Endothelial cell of umbilical vein (primary cell): ENCODE measurements at regions not wholly inside any gene's neighbourhood (a gene's known extent, or its start where the extent isn't known, plus 50 kb on each side); places are given as distances from the start of the nearest gene placed in this dataset.

Experiments
- BruUV-seq: library from RNA; stranded (reverse); fragments of 400-500 nt; replicated peaks from 2 replicates; lab custom pipeline; 2021; lab: Mats Ljungman, UMichigan
- CTCF ChIA-PET: fragments of 300-600, 350-600 bp; sonication (Branson Sonifier 250); formaldehyde crosslinking; loops from one replicate; lab custom pipeline; 2021; ENCODE audit warnings: antibody characterized with exemption, inconsistent platforms; lab: Charles Lee
- POLR2A ChIA-PET: fragments of 300-600, 350-600 bp; sonication (Branson Sonifier 250); formaldehyde crosslinking; loops from one replicate; lab custom pipeline; 2021; ENCODE audit warnings: antibody characterized with exemption, inconsistent platforms; lab: Charles Lee
- DNase-seq: peaks from one replicate; pipeline ENCODE4 v3.0.0-alpha.2; 2011; ENCODE audit warnings: low read depth, low spot score
- FAIRE-seq: peaks from 2 replicates; lab custom pipeline; 2011; peaks lifted over from hg19 to GRCh38; lab: Jason Lieb, UNC
- H2AFZ ChIP-seq: 2 replicates; pipeline ENCODE4 v1.6.0; 2012; ENCODE audit warnings: low read depth, low read length, control low read depth, inconsistent platforms
- H3K27ac ChIP-seq: 2 replicates; pipeline ENCODE4 v1.5.1; 2011; ENCODE audit warnings: low read depth, mild to moderate bottlenecking, control low read depth, low read length, moderate library complexity; ENCODE audit not compliant: insufficient read depth
- H3K27me3 ChIP-seq, 2 experiments: 2 replicates each; pipeline versions ENCODE4 v1.6.0 to v1.6.1; 2011; ENCODE audit warnings: low read length in 2 of 2, mixed read lengths in 1 of 2; ENCODE audit not compliant: control insufficient read depth in 2 of 2, insufficient read depth in 2 of 2
- H3K36me3 ChIP-seq, 2 experiments: 2 replicates in 1 of 2; 3 replicates in 1 of 2; pipeline ENCODE4 v1.5.1; 2011; ENCODE audit warnings: low read length in 2 of 2, mild to moderate bottlenecking in 1 of 2, moderate library complexity in 1 of 2; ENCODE audit not compliant: control insufficient read depth in 2 of 2, insufficient read depth in 2 of 2; ENCODE audit errors: extremely low read depth in 1 of 2
- H3K4me1 ChIP-seq: 3 replicates; pipeline ENCODE4 v1.5.1; 2011; ENCODE audit warnings: mild to moderate bottlenecking, low read length; ENCODE audit not compliant: control insufficient read depth, insufficient read depth; ENCODE audit errors: extremely low read depth
- H3K4me2 ChIP-seq: 2 replicates; pipeline ENCODE4 v1.6.1; 2011; ENCODE audit warnings: low read length, control low read depth, mixed read lengths; ENCODE audit not compliant: insufficient read depth
- H3K4me3 ChIP-seq, 3 experiments: fragments of 200-600 bp in 1 of 3; sonication (generic), shearing (Covaris generic) in 1 of 3; replicated peaks in 1 of 3; 2 replicates each; pipeline ENCODE4 v1.5.1; 2011 to 2016; ENCODE audit warnings: control low read depth in 3 of 3, low read length in 3 of 3, mild to moderate bottlenecking in 2 of 3, inconsistent platforms in 1 of 3, low read depth in 1 of 3, moderate library complexity in 1 of 3; ENCODE audit not compliant: insufficient read depth in 1 of 3
- H3K79me2 ChIP-seq: 2 replicates; pipeline ENCODE4 v1.6.0; 2012; ENCODE audit warnings: low read length, inconsistent platforms; ENCODE audit not compliant: control insufficient read depth, insufficient read depth
- H3K9ac ChIP-seq: replicated peaks from 2 replicates; pipeline ENCODE3; 2011; ENCODE audit warnings: low read length, control low read depth; ENCODE audit not compliant: insufficient read depth; ENCODE audit errors: extremely low read depth
- H3K9me1 ChIP-seq: replicated peaks from 3 replicates; pipeline ENCODE4 v1.6.0; 2011; ENCODE audit warnings: mild to moderate bottlenecking, low read length; ENCODE audit not compliant: control insufficient read depth, insufficient read depth; ENCODE audit errors: extremely low read depth
- H3K9me3 ChIP-seq: replicated peaks from 2 replicates; pipeline ENCODE4 v1.5.1; 2012; ENCODE audit warnings: low read length, inconsistent platforms; ENCODE audit not compliant: control insufficient read depth, insufficient read depth
- H4K20me1 ChIP-seq: replicated peaks from 2 replicates; pipeline ENCODE3; 2011; ENCODE audit warnings: mild to moderate bottlenecking, low read length; ENCODE audit not compliant: control insufficient read depth, insufficient read depth; ENCODE audit errors: extremely low read depth
- CTCF ChIP-seq, 2 donors: IDR thresholded peaks; 1 replicate in 1 of 2; 2 replicates in 1 of 2; pipeline ENCODE4 v1.5.1; 2011; ENCODE audit warnings: low read length in 2 of 2, mild to moderate bottlenecking in 2 of 2, moderate library complexity in 2 of 2, control low read depth in 1 of 2, inconsistent platforms in 1 of 2, low read depth in 1 of 2; ENCODE audit not compliant: insufficient read depth in 1 of 2; ENCODE audit errors: extremely low read depth in 1 of 2
- EZH2 ChIP-seq: IDR thresholded peaks from 2 replicates; pipeline ENCODE4 v1.6.1; 2012; ENCODE audit warnings: borderline replicate concordance, low read depth, mild to moderate bottlenecking, moderate library complexity, low read length, inconsistent platforms; ENCODE audit not compliant: severe bottlenecking
- FOS ChIP-seq: IDR thresholded peaks from 2 replicates; pipeline ENCODE4 v1.6.1; 2011; ENCODE audit warnings: mild to moderate bottlenecking, low read length, moderate library complexity, borderline replicate concordance; ENCODE audit not compliant: insufficient read depth
- GATA2 ChIP-seq: IDR thresholded peaks from 2 replicates; pipeline ENCODE4 v1.7.0; 2011; ENCODE audit warnings: low read depth, mild to moderate bottlenecking, moderate library complexity, mixed read lengths, low read length; ENCODE audit not compliant: insufficient read length, insufficient read depth
- JUN ChIP-seq: IDR thresholded peaks from 2 replicates; pipeline ENCODE4 v1.6.1; 2011; ENCODE audit warnings: borderline replicate concordance, low read depth; ENCODE audit not compliant: insufficient read length, insufficient read depth
- MAX ChIP-seq: IDR thresholded peaks from 2 replicates; pipeline ENCODE4 v1.6.1; 2011; ENCODE audit not compliant: insufficient read depth, insufficient read length
- MYC ChIP-seq: IDR thresholded peaks from one replicate; pipeline ENCODE4 v1.6.1; 2011; ENCODE audit warnings: mild to moderate bottlenecking, low read depth, low read length
- POLR2A ChIP-seq: IDR thresholded peaks from 2 replicates; pipeline ENCODE4 v1.6.1; 2012; ENCODE audit warnings: low read depth, mild to moderate bottlenecking, control low read depth, low read length
- POLR2AphosphoS5 ChIP-seq: IDR thresholded peaks from 2 replicates; pipeline ENCODE4 v1.6.1; 2012; ENCODE audit warnings: low read depth, mild to moderate bottlenecking, control low read depth, low read length, moderate library complexity; ENCODE audit not compliant: insufficient read depth
- dilution Hi-C: fragments of 300-500 bp; cut with MboI; formaldehyde crosslinking; loops from one replicate; pipeline ENCODE4 v1.15.0; 2019; ENCODE audit warnings: low sequenced_read_pairs; ENCODE audit not compliant: extremely low pct_ligation_motif_present
- intact Hi-C: fragments of 100-400 bp; cut with micrococcal nuclease; formaldehyde crosslinking; loops from one replicate; pipeline ENCODE4 v1.10.0; 2022

- peaks cover 1% of the 10 kb centered on the region for H3K9me3 ChIP-seq
- dilution Hi-C loops, result no loop called here
- H3K9me1 ChIP-seq, result no peaks in the 10 kb centered on the region
- no peak overlapping the region for H3K9ac ChIP-seq
- no peaks in the 10 kb centered on the region for H3K36me3 ChIP-seq
- ChIA-PET POLR2A (no interaction called here), CTCF (no interaction called here)
- intact Hi-C loops, result no loop called here
- FAIRE-seq (no peak), DNase-seq (no peak)
- H3K27ac ChIP-seq, result no peak overlapping the region
- no peak overlapping the region for H3K4me2 ChIP-seq
- no peaks in the 10 kb centered on the region for H4K20me1 ChIP-seq
- H2AFZ ChIP-seq, result no peak overlapping the region
- no peaks in the 10 kb centered on the region for H3K4me1 ChIP-seq
- H3K27me3 ChIP-seq, result no peaks in the 10 kb centered on the region
- no peaks in the 10 kb centered on the region for H3K79me2 ChIP-seq
- no peak overlapping the region for H3K4me3 ChIP-seq
- no TSS peak for BruUV-seq
- TF ChIP-seq CTCF (IDR thresholded peaks at IDR 0.05; ENCODE audit: extremely low read depth in 1 of 2, insufficient read depth in 1 of 2, low read depth in 1 of 2, low read length in 2 of 2) (no peak), FOS (no peak), MYC (no peak), POLR2A (no peak), JUN (no peak), EZH2 (no peak), POLR2AphosphoS5 (no peak), MAX (no peak), GATA2 (no peak)
Observed at GRCh38 chr4:180751009-180751408, 1492.2 kb upstream of the TENM3 start.
